ENCODE measurements at regions not wholly inside any gene's neighbourhood (a gene's known extent, or its start where the extent isn't known, plus 50 kb on each side); places are given as distances from the start of the nearest gene placed in this dataset.
"Not testable (repeated sequence)": the region's sequence is repeated elsewhere in the genome, so short reads cannot be mapped to it uniquely, and the experiment has no call there.

GRCh38 chr16:22652463-22652845 lies 141.8 kb downstream of the NPIPB5 start:
- no peaks in the 10 kb centered on the region for H3K27me3 ChIP-seq (ENCODE audit: control insufficient read depth, insufficient read depth, low read length)
- no peak for DNase-seq

GRCh38 chr16:22653876-22654275 lies 143.2 kb downstream of the NPIPB5 start:
- WGBS (ENCODE audit: insufficient coverage): 79% methylated on average over 4 of the region's 6 CpGs
- Histone ChIP-seq H3K4me3 (ENCODE audit: low read length) (no peak overlapping the region), H3K9me3 (replicated peaks; ENCODE audit: control insufficient read depth, low read depth, low read length) (no peaks in the 10 kb centered on the region), H3K27me3 (ENCODE audit: control insufficient read depth, insufficient read depth, low read length) (no peaks in the 10 kb centered on the region), H3K36me3 (ENCODE audit: control insufficient read depth, insufficient read depth, low read length) (no peaks in the 10 kb centered on the region), H3K27ac (ENCODE audit: low read length) (no peak overlapping the region), H3K4me1 (ENCODE audit: control insufficient read depth, insufficient read depth, low read length) (no peaks in the 10 kb centered on the region)
- DNase-seq: no peak

More at GRCh38 chr16:22652463-22652845, 141.8 kb downstream of the NPIPB5 start:
- no peak overlapping the region for H3K4me3 ChIP-seq (ENCODE audit: low read length)
- H3K9me3 ChIP-seq (replicated peaks; ENCODE audit: control insufficient read depth, low read depth, low read length): no peaks in the 10 kb centered on the region
- WGBS (ENCODE audit: insufficient coverage): 83% methylated on average over 1 of the region's 2 CpGs
- no peaks in the 10 kb centered on the region for H3K4me1 ChIP-seq (ENCODE audit: control insufficient read depth, insufficient read depth, low read length)
- H3K27ac ChIP-seq (ENCODE audit: low read length): no peak overlapping the region
- no peaks in the 10 kb centered on the region for H3K36me3 ChIP-seq (ENCODE audit: control insufficient read depth, insufficient read depth, low read length)

- not testable (repeated sequence) for H3K36me3 ChIP-seq (ENCODE audit: control insufficient read depth, insufficient read depth, low read length); H3K4me1 ChIP-seq (ENCODE audit: control insufficient read depth, insufficient read depth, low read length); H3K27me3 ChIP-seq (ENCODE audit: control insufficient read depth, insufficient read depth, low read length); DNase-seq; H3K27ac ChIP-seq (ENCODE audit: low read length); H3K4me3 ChIP-seq (ENCODE audit: low read length); H3K9me3 ChIP-seq (replicated peaks; ENCODE audit: control insufficient read depth, low read depth, low read length)
- 96% methylated on average over 5 of the region's 9 CpGs for WGBS (ENCODE audit: insufficient coverage)
Measured at GRCh38 chr16:22656573-22656972, 145.9 kb downstream of the NPIPB5 start.

GRCh38 chr16:22659933-22660332 lies 149.2 kb downstream of the NPIPB5 start:
- Histone ChIP-seq H3K9me3 (replicated peaks; ENCODE audit: control insufficient read depth, low read depth, low read length) (no peaks in the 10 kb centered on the region), H3K4me1 (ENCODE audit: control insufficient read depth, insufficient read depth, low read length) (no peaks in the 10 kb centered on the region), H3K4me3 (ENCODE audit: low read length) (no peak overlapping the region), H3K36me3 (ENCODE audit: control insufficient read depth, insufficient read depth, low read length) (no peaks in the 10 kb centered on the region), H3K27ac (ENCODE audit: low read length) (no peak overlapping the region), H3K27me3 (ENCODE audit: control insufficient read depth, insufficient read depth, low read length) (peaks cover 8% of the 10 kb centered on the region)
- 65% methylated on average over 4 of the region's 4 CpGs for WGBS (ENCODE audit: insufficient coverage)
- DNase-seq: no peak

- H3K36me3 ChIP-seq (ENCODE audit: control insufficient read depth, insufficient read depth, low read length): no peaks in the 10 kb centered on the region
- H3K9me3 ChIP-seq (replicated peaks; ENCODE audit: control insufficient read depth, low read depth, low read length): no peaks in the 10 kb centered on the region
- WGBS (ENCODE audit: insufficient coverage): 76% methylated on average over 4 of the region's 5 CpGs
- H3K4me1 ChIP-seq (ENCODE audit: control insufficient read depth, insufficient read depth, low read length): no peaks in the 10 kb centered on the region
- DNase-seq: no peak
- peaks cover 10% of the 10 kb centered on the region for H3K27me3 ChIP-seq (ENCODE audit: control insufficient read depth, insufficient read depth, low read length)
- no peak overlapping the region for H3K27ac ChIP-seq (ENCODE audit: low read length)
- H3K4me3 ChIP-seq (ENCODE audit: low read length): no peak overlapping the region
Measured at GRCh38 chr16:22660441-22661160, 149.9 kb downstream of the NPIPB5 start.

- no peak overlapping the region for H3K27ac ChIP-seq (ENCODE audit: low read length)
- no peaks in the 10 kb centered on the region for H3K9me3 ChIP-seq (replicated peaks; ENCODE audit: control insufficient read depth, low read depth, low read length)
- H3K4me1 ChIP-seq (ENCODE audit: control insufficient read depth, insufficient read depth, low read length): no peaks in the 10 kb centered on the region
- WGBS (ENCODE audit: insufficient coverage): 76% methylated on average over 6 of the region's 7 CpGs
- no peak overlapping the region for H3K4me3 ChIP-seq (ENCODE audit: low read length)
- no peaks in the 10 kb centered on the region for H3K36me3 ChIP-seq (ENCODE audit: control insufficient read depth, insufficient read depth, low read length)
- no peak for DNase-seq
- H3K27me3 ChIP-seq (ENCODE audit: control insufficient read depth, insufficient read depth, low read length): peaks cover 10% of the 10 kb centered on the region
Measured at GRCh38 chr16:22661161-22661647, 150.5 kb downstream of the NPIPB5 start.

GRCh38 chr16:22662958-22663357 lies 151.0 kb upstream of the HS3ST2 start:
- not testable (repeated sequence) for H3K36me3 ChIP-seq (ENCODE audit: control insufficient read depth, insufficient read depth, low read length); H3K4me1 ChIP-seq (ENCODE audit: control insufficient read depth, insufficient read depth, low read length); H3K4me3 ChIP-seq (ENCODE audit: low read length); H3K9me3 ChIP-seq (replicated peaks; ENCODE audit: control insufficient read depth, low read depth, low read length); H3K27ac ChIP-seq (ENCODE audit: low read length); DNase-seq
- 83% methylated on average over 1 of the region's 1 CpG for WGBS (ENCODE audit: insufficient coverage)
- peaks cover 10% of the 10 kb centered on the region for H3K27me3 ChIP-seq (ENCODE audit: control insufficient read depth, insufficient read depth, low read length)

- WGBS (ENCODE audit: insufficient coverage): 76% methylated on average over 6 of the region's 6 CpGs
- no peak overlapping the region for H3K4me3 ChIP-seq (ENCODE audit: low read length)
- peaks cover 10% of the 10 kb centered on the region for H3K27me3 ChIP-seq (ENCODE audit: control insufficient read depth, insufficient read depth, low read length)
- DNase-seq: no peak
- no peaks in the 10 kb centered on the region for H3K4me1 ChIP-seq (ENCODE audit: control insufficient read depth, insufficient read depth, low read length)
- H3K36me3 ChIP-seq (ENCODE audit: control insufficient read depth, insufficient read depth, low read length): no peaks in the 10 kb centered on the region
- H3K27ac ChIP-seq (ENCODE audit: low read length): no peak overlapping the region
- H3K9me3 ChIP-seq (replicated peaks; ENCODE audit: control insufficient read depth, low read depth, low read length): no peaks in the 10 kb centered on the region
Measured at GRCh38 chr16:22663389-22664064, 150.4 kb upstream of the HS3ST2 start.

GRCh38 chr16:22664132-22664531 lies 149.8 kb upstream of the HS3ST2 start:
- Histone ChIP-seq H3K4me3 (ENCODE audit: low read length) (no peak overlapping the region), H3K9me3 (replicated peaks; ENCODE audit: control insufficient read depth, low read depth, low read length) (no peaks in the 10 kb centered on the region), H3K4me1 (ENCODE audit: control insufficient read depth, insufficient read depth, low read length) (no peaks in the 10 kb centered on the region), H3K27me3 (ENCODE audit: control insufficient read depth, insufficient read depth, low read length) (peaks cover 9% of the 10 kb centered on the region), H3K27ac (ENCODE audit: low read length) (no peak overlapping the region), H3K36me3 (ENCODE audit: control insufficient read depth, insufficient read depth, low read length) (no peaks in the 10 kb centered on the region)
- DNase-seq: no peak
- WGBS (ENCODE audit: insufficient coverage): 69% methylated on average over 4 of the region's 4 CpGs

- 72% methylated on average over 6 of the region's 7 CpGs for WGBS (ENCODE audit: insufficient coverage)
- H3K4me3 ChIP-seq (ENCODE audit: low read length): no peak overlapping the region
- H3K4me1 ChIP-seq (ENCODE audit: control insufficient read depth, insufficient read depth, low read length): no peaks in the 10 kb centered on the region
- H3K27ac ChIP-seq (ENCODE audit: low read length): no peak overlapping the region
- H3K9me3 ChIP-seq (replicated peaks; ENCODE audit: control insufficient read depth, low read depth, low read length): no peaks in the 10 kb centered on the region
- no peak for DNase-seq
- no peaks in the 10 kb centered on the region for H3K36me3 ChIP-seq (ENCODE audit: control insufficient read depth, insufficient read depth, low read length)
- peaks cover 7% of the 10 kb centered on the region for H3K27me3 ChIP-seq (ENCODE audit: control insufficient read depth, insufficient read depth, low read length)
Measured at GRCh38 chr16:22664561-22664997, 149.4 kb upstream of the HS3ST2 start.
